GM21619 (cell line): ENCODE measurements at regions not wholly inside any gene's neighbourhood (a gene's known extent, or its start where the extent isn't known, plus 50 kb on each side); places are given as distances from the start of the nearest gene placed in this dataset.

Experiments
- ATAC-seq: cut with Tn5 transposase; IDR thresholded peaks from one replicate; pipeline ENCODE4 v1.9.1; 2021; ENCODE audit not compliant: unreplicated experiment

- no peak for ATAC-seq
Measured at GRCh38 chr9:130780865-130781504, 54.1 kb upstream of the ABL1 start.

GRCh38 chr9:130781569-130781968 lies 53.5 kb upstream of the ABL1 start:
- no peak for ATAC-seq

- ATAC-seq: no peak
Measured at GRCh38 chr9:130782886-130783530, 52.0 kb upstream of the ABL1 start.

- no peak for ATAC-seq
Measured at GRCh38 chr9:130785053-130785452, 50.0 kb upstream of the ABL1 start.
